Prostate gland (tissue), 2 donors: ENCODE measurements at regions not wholly inside any gene's neighbourhood (a gene's known extent, or its start where the extent isn't known, plus 50 kb on each side); places are given as distances from the start of the nearest gene placed in this dataset.

Experiments used
- POLR2A ChIP-seq: fragments of 450-650 bp; IDR thresholded peaks from one replicate; pipeline ENCODE4 v1.6.1; 2016; ENCODE audit warnings: antibody characterized with exemption, mild to moderate bottlenecking
- POLR2AphosphoS5 ChIP-seq: sonication (generic); formaldehyde crosslinking; IDR thresholded peaks from one replicate; pipeline ENCODE4 v1.6.1; 2017; ENCODE audit warnings: antibody characterized with exemption
- TF ChIP-seq, protein P1 (sequence below), 4 experiments: fragments of 200-600 bp in 2 of 4; fragments of 450-650 bp in 2 of 4; sonication (generic) in 2 of 4; IDR thresholded peaks; 1 replicate in 3 of 4; 2 replicates in 1 of 4; pipeline ENCODE4 v1.5.1; 2016 to 2019; ENCODE audit warnings: antibody characterized with exemption in 4 of 4, mild to moderate bottlenecking in 2 of 4, moderate library complexity in 2 of 4

DNA sequence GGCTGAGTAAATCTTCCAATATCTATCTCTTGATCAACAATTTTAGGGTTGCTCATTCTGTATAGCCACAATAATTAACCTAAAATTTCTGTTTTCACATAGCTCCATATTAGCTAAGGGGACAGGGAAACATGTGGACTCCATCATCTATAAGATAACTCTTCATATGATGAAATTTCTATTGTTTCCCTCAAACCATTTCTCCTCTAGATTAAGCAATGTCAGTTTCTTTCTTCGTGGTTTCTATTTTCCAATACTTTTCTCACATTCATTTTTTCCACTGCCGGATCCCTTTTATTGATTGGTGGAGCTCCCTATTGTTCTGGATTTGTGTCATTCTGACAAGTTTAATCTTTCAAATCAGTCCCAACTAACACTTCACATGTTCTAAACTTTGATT, 1221.3 kb upstream of the ZEB2 start:
- TF ChIP-seq POLR2A (no peak), POLR2AphosphoS5 (no peak)
- TF ChIP-seq, protein P1, sequence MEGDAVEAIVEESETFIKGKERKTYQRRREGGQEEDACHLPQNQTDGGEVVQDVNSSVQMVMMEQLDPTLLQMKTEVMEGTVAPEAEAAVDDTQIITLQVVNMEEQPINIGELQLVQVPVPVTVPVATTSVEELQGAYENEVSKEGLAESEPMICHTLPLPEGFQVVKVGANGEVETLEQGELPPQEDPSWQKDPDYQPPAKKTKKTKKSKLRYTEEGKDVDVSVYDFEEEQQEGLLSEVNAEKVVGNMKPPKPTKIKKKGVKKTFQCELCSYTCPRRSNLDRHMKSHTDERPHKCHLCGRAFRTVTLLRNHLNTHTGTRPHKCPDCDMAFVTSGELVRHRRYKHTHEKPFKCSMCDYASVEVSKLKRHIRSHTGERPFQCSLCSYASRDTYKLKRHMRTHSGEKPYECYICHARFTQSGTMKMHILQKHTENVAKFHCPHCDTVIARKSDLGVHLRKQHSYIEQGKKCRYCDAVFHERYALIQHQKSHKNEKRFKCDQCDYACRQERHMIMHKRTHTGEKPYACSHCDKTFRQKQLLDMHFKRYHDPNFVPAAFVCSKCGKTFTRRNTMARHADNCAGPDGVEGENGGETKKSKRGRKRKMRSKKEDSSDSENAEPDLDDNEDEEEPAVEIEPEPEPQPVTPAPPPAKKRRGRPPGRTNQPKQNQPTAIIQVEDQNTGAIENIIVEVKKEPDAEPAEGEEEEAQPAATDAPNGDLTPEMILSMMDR (IDR thresholded peaks at IDR 0.05), result no peak
